Ectodermal cell (in vitro differentiated cells): ENCODE measurements at regions not wholly inside any gene's neighbourhood (a gene's known extent, or its start where the extent isn't known, plus 50 kb on each side); places are given as distances from the start of the nearest gene placed in this dataset.

ENCODE experiments used
- H3K27ac ChIP-seq: 2 replicates; pipeline ENCODE4 v1.7.0; 2013; ENCODE audit warnings: mild to moderate bottlenecking, low read depth, low read length; ENCODE audit not compliant: insufficient read depth, poor library complexity, severe bottlenecking
- H3K27me3 ChIP-seq: 2 replicates; pipeline ENCODE4 v1.7.0; 2013; ENCODE audit warnings: mild to moderate bottlenecking, low read length; ENCODE audit not compliant: insufficient read depth, control insufficient read depth, poor library complexity, severe bottlenecking
- H3K36me3 ChIP-seq: one replicate; pipeline ENCODE4 v1.7.0; 2013; ENCODE audit warnings: low read length; ENCODE audit not compliant: control insufficient read depth, insufficient read depth
- H3K4me1 ChIP-seq: one replicate; pipeline ENCODE4 v1.7.0; 2013; ENCODE audit warnings: low read length; ENCODE audit not compliant: control insufficient read depth, insufficient read depth
- H3K4me3 ChIP-seq: 2 replicates; pipeline ENCODE4 v1.7.0; 2013; ENCODE audit warnings: low read depth, low read length, control low read depth; ENCODE audit not compliant: insufficient read depth
- H3K9me3 ChIP-seq: 2 replicates; pipeline ENCODE4 v1.7.0; 2013; ENCODE audit warnings: mild to moderate bottlenecking, low read length, moderate library complexity; ENCODE audit not compliant: control insufficient read depth
- WGBS, 2 experiments: methylation state at CpG; one replicate each; pipeline ENCODE4 v1.1.7; 2013; ENCODE audit warnings: missing lambda C conversion rate in 2 of 2; 5-methylcytosine and 5-hydroxymethylcytosine counted together

DNA sequence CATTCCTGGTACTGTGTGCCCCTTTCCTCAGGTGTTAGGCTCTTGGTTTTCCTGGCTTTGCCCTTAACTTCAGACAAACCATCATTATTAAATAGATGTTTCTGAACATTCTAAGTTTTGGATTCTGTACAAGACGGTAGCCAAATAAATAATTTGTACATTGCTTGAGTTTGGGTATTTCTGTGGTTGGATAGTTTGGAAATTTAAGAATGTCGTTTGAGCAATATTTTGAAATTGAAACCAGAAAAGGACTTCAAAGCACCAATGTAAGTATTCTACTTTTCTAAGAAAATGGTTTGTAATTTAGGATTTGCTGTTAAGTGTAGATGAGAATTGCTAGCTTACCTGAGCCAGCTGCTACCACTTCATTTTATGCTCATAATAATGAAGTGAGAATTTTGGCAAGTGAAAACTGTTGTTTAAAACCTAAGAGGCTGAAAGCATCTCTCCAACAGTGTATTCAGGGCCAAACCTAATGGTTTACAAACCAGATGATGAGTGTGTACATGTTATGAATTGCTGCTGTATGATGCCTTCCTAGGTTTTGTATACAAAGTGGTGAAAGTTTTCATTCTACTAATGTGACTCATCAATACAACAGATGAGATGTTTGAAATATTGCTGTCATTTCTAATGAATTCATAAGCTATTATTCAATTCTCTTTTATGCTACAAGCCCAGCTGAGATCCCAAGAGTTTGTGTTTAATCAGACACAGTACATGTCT, 181.5 kb upstream of the PRKD1 start:
- Histone ChIP-seq H3K27me3 (no peaks in the 10 kb centered on the region), H3K4me3 (no peak overlapping the region), H3K4me1 (no peaks in the 10 kb centered on the region), H3K36me3 (no peaks in the 10 kb centered on the region), H3K27ac (no peak overlapping the region), H3K9me3 (no peaks in the 10 kb centered on the region)
- 89 to 93% methylated on average over 2 of the region's 2 CpGs for WGBS, 2 experiments

DNA sequence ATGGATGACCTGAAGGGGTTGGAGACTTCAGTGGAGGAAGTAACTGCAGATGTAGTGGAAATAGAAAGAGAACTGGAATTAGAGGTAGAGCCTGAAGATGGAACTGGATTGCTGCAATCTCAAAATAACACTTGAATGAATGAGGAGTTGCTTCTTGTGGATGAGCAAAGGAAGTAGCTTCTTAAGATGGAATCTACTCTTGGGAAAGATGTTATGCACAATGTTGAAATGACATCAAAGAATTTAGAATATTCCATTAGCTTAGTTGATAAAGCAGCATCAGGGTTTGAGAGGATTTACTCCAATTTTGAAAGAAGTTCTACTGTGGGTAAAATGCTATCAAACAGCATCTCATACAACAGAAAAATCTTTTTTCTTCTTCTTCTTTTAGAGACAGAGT, 186.4 kb upstream of the PRKD1 start:
- Histone ChIP-seq H3K4me1 (no peaks in the 10 kb centered on the region), H3K36me3 (no peaks in the 10 kb centered on the region), H3K27ac (no peak overlapping the region), H3K9me3 (no peaks in the 10 kb centered on the region), H3K4me3 (no peak overlapping the region), H3K27me3 (no peaks in the 10 kb centered on the region)

DNA sequence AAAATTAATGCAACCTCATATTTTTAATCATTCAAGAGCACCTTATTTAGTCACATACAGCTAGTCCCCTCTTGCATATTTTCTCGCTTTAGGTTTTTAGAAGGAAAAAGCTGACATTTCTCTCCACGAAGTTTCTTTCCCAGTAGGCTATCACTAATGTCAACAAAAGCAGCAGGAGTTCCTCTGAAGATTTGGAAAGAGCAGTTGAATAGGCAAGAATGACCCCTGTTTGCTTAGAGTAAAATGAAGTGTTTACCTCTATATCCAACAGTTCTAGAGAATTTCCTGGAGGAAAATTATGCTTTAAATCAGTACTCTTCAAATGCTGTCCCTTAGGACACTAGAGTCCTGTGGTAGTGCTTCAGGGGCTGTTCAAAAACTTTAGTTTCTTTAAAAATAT, 188.1 kb upstream of the PRKD1 start:
- H3K4me1 ChIP-seq = no peaks in the 10 kb centered on the region
- no peaks in the 10 kb centered on the region for H3K9me3 ChIP-seq
- no peak overlapping the region for H3K27ac ChIP-seq
- no peaks in the 10 kb centered on the region for H3K36me3 ChIP-seq
- H3K4me3 ChIP-seq = no peak overlapping the region
- H3K27me3 ChIP-seq = no peaks in the 10 kb centered on the region
- 0 to 12% methylated on average over 2 of the region's 2 CpGs for whole genome bisulfite sequencing, 2 experiments

DNA sequence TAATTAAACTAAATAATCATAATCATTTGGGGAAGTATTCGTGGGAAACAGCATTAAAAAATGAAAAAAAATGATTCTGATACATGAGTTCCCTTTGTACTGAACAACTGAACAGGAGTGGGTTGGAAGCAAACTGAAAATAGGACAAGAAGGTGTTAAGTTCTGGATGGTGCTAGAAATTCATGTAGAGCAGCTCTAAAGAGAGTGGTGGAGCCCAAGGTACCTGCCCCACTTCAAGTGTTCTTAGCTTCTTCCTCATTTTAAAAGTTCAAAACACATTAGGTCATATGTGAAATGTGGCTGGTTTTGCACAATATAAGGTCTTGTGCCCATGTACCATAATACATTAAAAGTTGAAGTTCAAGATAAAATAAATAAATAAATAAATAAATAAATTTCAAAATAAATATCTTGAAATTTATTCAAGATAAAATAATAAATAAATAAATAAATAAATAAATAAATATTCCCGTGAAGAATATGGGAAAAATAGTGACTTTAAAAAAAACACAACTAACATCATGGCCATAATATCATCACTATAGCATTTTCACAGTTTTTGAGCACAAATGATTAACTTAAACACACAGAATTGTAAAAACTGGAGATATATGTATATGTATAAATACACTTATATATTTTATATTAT, 191.5 kb upstream of the PRKD1 start:
- H3K36me3 ChIP-seq = no peaks in the 10 kb centered on the region
- no peaks in the 10 kb centered on the region for H3K4me1 ChIP-seq
- no peak overlapping the region for H3K4me3 ChIP-seq
- 95 to 100% methylated on average over 1 of the region's 2 CpGs for WGBS, 2 experiments
- no peaks in the 10 kb centered on the region for H3K27me3 ChIP-seq
- no peak overlapping the region for H3K27ac ChIP-seq
- no peaks in the 10 kb centered on the region for H3K9me3 ChIP-seq

DNA sequence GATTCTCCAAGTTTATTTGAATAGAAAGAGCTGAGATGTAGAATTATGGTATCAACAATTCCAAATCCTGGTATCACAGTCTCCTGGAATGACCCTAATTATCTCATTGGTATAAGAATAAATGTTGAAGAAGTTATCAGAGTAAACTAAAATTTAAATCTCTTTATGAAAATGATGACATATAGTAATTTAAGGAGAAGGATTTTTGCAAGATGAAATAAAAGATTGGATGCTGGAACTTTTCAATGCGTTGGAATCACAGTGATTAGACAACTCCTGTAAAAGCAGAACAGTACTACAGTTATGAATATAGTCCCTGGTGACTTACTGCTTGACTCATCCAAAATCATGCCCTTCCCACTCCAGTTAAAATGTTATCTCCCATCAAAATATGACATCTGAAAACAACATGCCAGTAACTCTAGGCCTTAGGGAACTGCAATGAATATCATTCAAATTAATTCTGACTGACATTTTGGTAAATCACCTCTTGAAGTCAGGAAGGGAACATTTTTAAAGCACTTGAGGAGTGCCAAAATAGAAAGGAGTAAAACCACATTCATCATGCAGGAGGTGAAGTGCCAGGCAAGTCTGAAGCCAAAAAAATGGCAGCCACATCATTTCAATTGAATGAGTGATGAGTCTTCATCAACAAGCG, 197.8 kb upstream of the PRKD1 start:
- no peak overlapping the region for H3K4me3 ChIP-seq
- no peak overlapping the region for H3K27ac ChIP-seq
- WGBS, 2 experiments = 92 to 94% methylated on average over 1 to 2 of the region's 2 CpGs
- H3K36me3 ChIP-seq = no peaks in the 10 kb centered on the region
- no peaks in the 10 kb centered on the region for H3K4me1 ChIP-seq
- no peaks in the 10 kb centered on the region for H3K9me3 ChIP-seq
- no peaks in the 10 kb centered on the region for H3K27me3 ChIP-seq

DNA sequence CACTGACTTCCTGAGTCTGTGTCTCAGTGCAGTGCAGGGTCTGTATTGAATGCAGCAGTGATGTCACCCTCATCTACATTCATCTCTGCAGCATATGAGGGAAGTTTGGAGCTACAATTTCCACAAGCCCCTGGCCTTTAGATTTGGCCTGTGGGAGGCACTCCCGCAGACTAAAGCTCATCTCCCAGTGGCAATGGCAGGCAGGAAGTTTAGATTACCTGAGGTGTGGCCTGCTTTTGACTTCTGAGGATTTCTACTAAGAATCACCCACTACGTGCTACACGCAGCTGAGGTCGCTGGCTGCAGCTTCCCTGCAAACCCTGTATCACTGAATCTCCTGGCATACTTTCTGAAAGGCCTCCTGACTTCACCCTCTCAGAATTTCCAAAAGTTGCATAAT, 202.2 kb upstream of the PRKD1 start:
- H3K4me1 ChIP-seq = no peaks in the 10 kb centered on the region
- 76 to 78% methylated on average over 4 of the region's 4 CpGs for WGBS, 2 experiments
- no peaks in the 10 kb centered on the region for H3K27me3 ChIP-seq
- no peak overlapping the region for H3K4me3 ChIP-seq
- no peaks in the 10 kb centered on the region for H3K9me3 ChIP-seq
- H3K27ac ChIP-seq = no peak overlapping the region
- H3K36me3 ChIP-seq = no peaks in the 10 kb centered on the region

DNA sequence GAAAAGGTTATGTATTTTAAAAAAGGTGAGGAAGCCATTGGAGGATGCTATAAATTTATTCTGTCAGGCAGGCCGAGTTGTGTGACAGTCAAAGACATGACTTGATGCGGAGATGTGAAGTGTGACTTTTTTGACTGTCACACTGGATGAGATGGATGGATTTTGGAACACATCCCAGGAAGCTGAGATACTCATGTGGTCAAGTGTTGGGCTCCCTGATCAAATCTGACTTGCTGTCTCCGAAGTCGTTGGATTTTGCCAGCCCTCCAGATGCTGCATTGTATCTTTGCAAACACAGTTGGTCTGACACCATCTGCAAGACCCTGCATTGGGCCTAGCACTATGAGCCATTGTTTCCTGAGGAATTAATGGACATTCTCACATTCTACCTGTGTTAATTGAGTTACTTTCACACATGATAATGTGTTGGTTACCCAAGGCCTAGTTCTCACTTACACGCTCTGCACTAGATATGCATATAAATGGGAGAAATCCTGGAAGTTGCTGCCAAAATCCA, 204.0 kb upstream of the PRKD1 start:
- Histone ChIP-seq H3K27ac (no peak overlapping the region), H3K9me3 (no peaks in the 10 kb centered on the region), H3K36me3 (no peaks in the 10 kb centered on the region), H3K4me1 (no peaks in the 10 kb centered on the region), H3K4me3 (no peak overlapping the region), H3K27me3 (no peaks in the 10 kb centered on the region)
- WGBS, 2 experiments = 94% methylated on average over 5 of the region's 5 CpGs

DNA sequence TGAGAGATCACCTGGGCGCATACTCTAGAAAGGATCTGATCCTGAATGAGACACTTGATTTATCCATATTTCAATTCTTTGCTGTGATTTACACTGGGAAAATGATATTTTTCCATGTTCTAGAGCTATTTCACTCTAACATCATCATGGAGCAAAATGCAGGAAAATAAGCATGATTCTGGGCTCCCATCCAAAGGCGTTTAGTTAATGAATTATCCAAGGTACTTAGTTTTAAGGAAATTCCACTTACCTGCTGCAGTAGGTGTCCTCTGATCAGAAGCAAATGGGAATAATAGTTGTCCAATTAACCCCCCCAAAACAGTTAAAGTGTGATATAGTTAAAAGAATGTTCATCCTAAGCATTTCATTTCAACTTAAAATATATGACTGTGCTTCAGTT, 204.5 kb upstream of the PRKD1 start:
- H3K9me3 ChIP-seq = no peaks in the 10 kb centered on the region
- H3K4me1 ChIP-seq = no peaks in the 10 kb centered on the region
- whole genome bisulfite sequencing, 2 experiments = 89 to 97% methylated on average over 2 of the region's 2 CpGs
- H3K27me3 ChIP-seq = no peaks in the 10 kb centered on the region
- no peak overlapping the region for H3K4me3 ChIP-seq
- H3K36me3 ChIP-seq = no peaks in the 10 kb centered on the region
- no peak overlapping the region for H3K27ac ChIP-seq

DNA sequence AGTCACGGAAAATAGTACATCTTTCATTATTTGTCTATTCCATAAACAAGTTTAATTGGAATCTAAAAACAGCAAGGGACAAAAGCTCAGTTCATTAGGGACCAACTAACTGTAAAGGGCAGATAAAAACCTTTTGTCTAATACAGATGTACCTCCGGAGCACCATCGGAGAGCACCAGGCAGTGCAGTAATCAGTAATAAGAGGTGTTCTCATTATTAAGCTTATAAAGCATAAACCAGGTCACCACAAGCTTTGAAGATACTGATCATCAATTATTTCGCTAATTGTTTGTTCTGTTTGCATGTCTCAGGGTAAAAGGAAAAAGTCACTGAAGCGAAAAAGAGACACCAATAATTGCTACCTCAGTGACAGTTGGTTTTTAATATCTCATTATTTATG, 207.3 kb upstream of the PRKD1 start:
- Histone ChIP-seq H3K4me1 (no peaks in the 10 kb centered on the region), H3K27ac (no peak overlapping the region), H3K4me3 (no peak overlapping the region), H3K36me3 (no peaks in the 10 kb centered on the region), H3K9me3 (no peaks in the 10 kb centered on the region), H3K27me3 (no peaks in the 10 kb centered on the region)
- WGBS, 2 experiments = 78 to 86% methylated on average over 2 to 5 of the region's 5 CpGs

DNA sequence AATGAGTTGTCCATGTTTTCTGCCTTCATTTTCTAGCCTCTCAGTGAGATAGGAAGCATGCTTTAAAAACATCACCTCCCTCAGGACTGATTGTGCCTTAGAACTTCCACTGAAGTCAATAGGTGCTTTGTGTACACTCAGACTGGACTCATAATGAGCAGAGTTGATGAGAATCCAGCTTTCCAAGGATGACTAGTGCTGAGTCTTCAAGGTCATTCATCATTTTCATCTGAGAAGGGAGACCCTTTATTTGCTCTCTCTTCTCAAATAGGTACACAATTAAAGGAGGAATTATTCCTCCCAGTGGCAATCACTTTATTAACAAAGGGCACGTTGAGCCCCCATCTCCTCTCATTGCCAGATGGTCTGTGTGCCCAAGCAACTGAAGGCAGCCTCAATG, 210.9 kb upstream of the PRKD1 start:
- 88 to 90% methylated on average over 1 of the region's 1 CpG for WGBS, 2 experiments

More for the DNA sequence above, 210.9 kb upstream of the PRKD1 start:
- H3K27me3 ChIP-seq = no peaks in the 10 kb centered on the region
- no peaks in the 10 kb centered on the region for H3K4me1 ChIP-seq
- no peaks in the 10 kb centered on the region for H3K36me3 ChIP-seq
- no peak overlapping the region for H3K4me3 ChIP-seq
- no peaks in the 10 kb centered on the region for H3K9me3 ChIP-seq
- no peak overlapping the region for H3K27ac ChIP-seq
